Left ventricle myocardium inferior (tissue), 1 donor: ENCODE measurements at regions not wholly inside any gene's neighbourhood (a gene's known extent, or its start where the extent isn't known, plus 50 kb on each side); places are given as distances from the start of the nearest gene placed in this dataset.
"Not testable (repeated sequence)": the region's sequence is repeated elsewhere in the genome, so short reads cannot be mapped to it uniquely, and the experiment has no call there.

Source experiments
- DNase-seq: peaks from one replicate; pipeline ENCODE4 v3.0.0-alpha.2; 2020
- H3K27ac ChIP-seq: fragments of 200-600 bp; replicated peaks from 2 replicates; pipeline ENCODE4 v1.8.0; 2021
- H3K27me3 ChIP-seq: fragments of 200-600 bp; 2 replicates; pipeline ENCODE4 v1.8.0; 2021; ENCODE audit warnings: low read depth
- H3K36me3 ChIP-seq: fragments of 200-600 bp; 2 replicates; pipeline ENCODE4 v1.8.0; 2021
- H3K4me1 ChIP-seq: fragments of 200-600 bp; 2 replicates; pipeline ENCODE4 v1.8.0; 2021
- H3K4me3 ChIP-seq: fragments of 200-600 bp; 2 replicates; pipeline ENCODE4 v1.8.0; 2021; ENCODE audit warnings: mild to moderate bottlenecking, moderate library complexity
- H3K9me3 ChIP-seq: fragments of 200-600 bp; replicated peaks from 2 replicates; pipeline ENCODE4 v1.8.0; 2021
- intact Hi-C: fragments of 100-400 bp; cut with micrococcal nuclease; formaldehyde crosslinking; loops from one replicate; pipeline ENCODE4 v1.11.0; 2022
- TF ChIP-seq, protein P1 (sequence below): fragments of 200-600 bp; IDR thresholded peaks from 2 replicates; pipeline ENCODE4 v1.8.0; 2021; ENCODE audit warnings: antibody characterized with exemption, mild to moderate bottlenecking, borderline replicate concordance
- donor health status: DM: no; HTN: yes; CAD: no; lungs with severe emphysema.

DNA sequence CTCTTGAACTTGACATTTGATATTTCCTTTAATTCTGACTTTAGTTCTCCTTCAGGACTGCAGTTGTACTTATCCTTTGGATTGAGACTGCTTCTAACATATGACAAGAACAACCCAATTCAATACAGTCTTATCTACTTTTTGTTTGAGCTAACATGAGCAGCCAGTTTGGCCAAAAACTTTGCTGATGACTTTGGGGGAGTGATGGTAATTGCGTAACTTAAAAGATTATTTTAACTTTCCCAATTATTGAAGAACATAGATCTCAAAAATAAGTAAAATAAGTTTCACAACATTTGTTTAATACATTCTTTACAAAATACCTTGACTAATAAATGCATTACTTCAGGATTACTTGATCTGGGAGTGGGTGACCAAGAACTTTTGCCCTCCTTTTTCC, 1311.1 kb upstream of the NRXN1 start:
- H3K9me3 ChIP-seq: no peaks in the 10 kb centered on the region
- no peaks in the 10 kb centered on the region for H3K27me3 ChIP-seq
- no peaks in the 10 kb centered on the region for H3K36me3 ChIP-seq
- no peak for DNase-seq
- H3K4me3 ChIP-seq: no peak overlapping the region
- TF ChIP-seq, protein P1, sequence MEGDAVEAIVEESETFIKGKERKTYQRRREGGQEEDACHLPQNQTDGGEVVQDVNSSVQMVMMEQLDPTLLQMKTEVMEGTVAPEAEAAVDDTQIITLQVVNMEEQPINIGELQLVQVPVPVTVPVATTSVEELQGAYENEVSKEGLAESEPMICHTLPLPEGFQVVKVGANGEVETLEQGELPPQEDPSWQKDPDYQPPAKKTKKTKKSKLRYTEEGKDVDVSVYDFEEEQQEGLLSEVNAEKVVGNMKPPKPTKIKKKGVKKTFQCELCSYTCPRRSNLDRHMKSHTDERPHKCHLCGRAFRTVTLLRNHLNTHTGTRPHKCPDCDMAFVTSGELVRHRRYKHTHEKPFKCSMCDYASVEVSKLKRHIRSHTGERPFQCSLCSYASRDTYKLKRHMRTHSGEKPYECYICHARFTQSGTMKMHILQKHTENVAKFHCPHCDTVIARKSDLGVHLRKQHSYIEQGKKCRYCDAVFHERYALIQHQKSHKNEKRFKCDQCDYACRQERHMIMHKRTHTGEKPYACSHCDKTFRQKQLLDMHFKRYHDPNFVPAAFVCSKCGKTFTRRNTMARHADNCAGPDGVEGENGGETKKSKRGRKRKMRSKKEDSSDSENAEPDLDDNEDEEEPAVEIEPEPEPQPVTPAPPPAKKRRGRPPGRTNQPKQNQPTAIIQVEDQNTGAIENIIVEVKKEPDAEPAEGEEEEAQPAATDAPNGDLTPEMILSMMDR: no peak
- H3K4me1 ChIP-seq: no peaks in the 10 kb centered on the region
- intact Hi-C loops: no loop called here
- H3K27ac ChIP-seq: no peak overlapping the region

GRCh38 chr2:52342458-52342857, 1310.5 kb upstream of the NRXN1 start:
- DNase-seq: no peak
- Histone ChIP-seq H3K36me3 (no peaks in the 10 kb centered on the region), H3K4me1 (no peaks in the 10 kb centered on the region), H3K9me3 (no peaks in the 10 kb centered on the region), H3K27me3 (no peaks in the 10 kb centered on the region), H3K4me3 (no peak overlapping the region), H3K27ac (no peak overlapping the region)
- intact Hi-C loops: no loop called here
- TF ChIP-seq, protein P1: no peak

GRCh38 chr2:52341732-52342131, 1309.8 kb upstream of the NRXN1 start:
- Histone ChIP-seq H3K4me1 (no peaks in the 10 kb centered on the region), H3K27ac (no peak overlapping the region), H3K4me3 (no peak overlapping the region), H3K9me3 (no peaks in the 10 kb centered on the region), H3K36me3 (no peaks in the 10 kb centered on the region), H3K27me3 (no peaks in the 10 kb centered on the region)
- DNase-seq: no peak
- intact Hi-C loops: no loop called here
- TF ChIP-seq, protein P1: no peak

DNA sequence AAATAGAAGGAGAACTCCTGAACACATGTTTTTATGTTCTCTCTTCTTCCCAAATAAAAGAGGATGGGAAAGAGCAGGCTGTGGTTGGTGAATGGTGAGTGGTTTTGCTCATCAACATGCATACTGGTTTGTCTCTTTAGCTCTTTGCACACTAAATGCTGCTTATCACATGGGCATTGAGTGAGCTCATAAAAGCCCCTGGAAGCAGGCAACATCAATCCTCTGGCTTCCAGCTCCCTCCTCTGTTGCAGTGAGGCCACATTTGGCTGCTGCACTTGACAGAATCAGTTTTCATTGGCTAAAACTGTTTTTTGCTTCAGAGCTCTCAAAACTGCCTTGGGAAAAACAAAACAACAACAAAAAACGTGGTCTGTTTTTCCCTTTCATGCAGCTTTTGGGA, 1308.2 kb upstream of the NRXN1 start:
- no peak overlapping the region for H3K4me3 ChIP-seq
- intact Hi-C loops: no loop called here
- H3K27ac ChIP-seq: no peak overlapping the region
- no peaks in the 10 kb centered on the region for H3K9me3 ChIP-seq
- no peaks in the 10 kb centered on the region for H3K27me3 ChIP-seq
- no peaks in the 10 kb centered on the region for H3K36me3 ChIP-seq
- no peaks in the 10 kb centered on the region for H3K4me1 ChIP-seq
- DNase-seq: no peak
- TF ChIP-seq, protein P1: no peak

GRCh38 chr2:52337786-52338185, 1305.9 kb upstream of the NRXN1 start:
- H3K27me3 ChIP-seq, DNase-seq, H3K4me3 ChIP-seq, H3K27ac ChIP-seq, H3K9me3 ChIP-seq, H3K4me1 ChIP-seq, H3K36me3 ChIP-seq, intact Hi-C loops: not testable (repeated sequence)

DNA sequence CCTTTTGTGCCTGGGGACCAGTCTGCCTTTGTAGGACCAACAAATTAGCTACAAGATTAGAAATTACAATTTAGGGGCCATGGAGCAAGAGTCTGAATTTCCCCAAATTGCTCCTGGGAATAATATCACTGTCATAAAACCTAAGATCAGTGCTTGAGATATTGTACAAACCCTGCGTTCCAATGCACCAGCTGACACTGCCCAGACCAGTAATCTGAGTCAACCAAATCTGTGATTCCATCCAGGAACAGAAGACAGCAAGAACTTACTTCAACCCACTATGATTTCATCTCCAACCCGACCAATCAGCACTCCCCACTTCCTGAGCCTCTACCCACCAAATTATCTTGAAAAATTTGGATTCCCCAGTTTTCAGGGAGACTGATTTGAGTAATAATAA, 1305.0 kb upstream of the NRXN1 start:
- TF ChIP-seq, protein P1: no peak
- Histone ChIP-seq H3K27ac (no peak overlapping the region), H3K9me3 (no peaks in the 10 kb centered on the region), H3K27me3 (no peaks in the 10 kb centered on the region), H3K4me1 (no peaks in the 10 kb centered on the region), H3K4me3 (no peak overlapping the region), H3K36me3 (no peaks in the 10 kb centered on the region)
- no peak for DNase-seq
- intact Hi-C loops: no loop called here
